Left renal pelvis (tissue), 4 donors: ENCODE measurements at regions not wholly inside any gene's neighbourhood (a gene's known extent, or its start where the extent isn't known, plus 50 kb on each side); places are given as distances from the start of the nearest gene placed in this dataset.
"Not testable (repeated sequence)": the region's sequence is repeated elsewhere in the genome, so short reads cannot be mapped to it uniquely, and the experiment has no call there.

ENCODE experiments used
- DNase-seq, 4 donors: peaks; one replicate each; pipeline ENCODE4 v3.0.0-alpha.2; 2013; ENCODE audit warnings: low read depth in 4 of 4, low spot score in 3 of 4

- no peak for DNase-seq
These were observed 52.2 kb upstream of the MKI67 start for GRCh38 chr10:128178302-128178958.

- DNase-seq, result no peak
These were observed 54.6 kb upstream of the MKI67 start for GRCh38 chr10:128180843-128181242.

DNA sequence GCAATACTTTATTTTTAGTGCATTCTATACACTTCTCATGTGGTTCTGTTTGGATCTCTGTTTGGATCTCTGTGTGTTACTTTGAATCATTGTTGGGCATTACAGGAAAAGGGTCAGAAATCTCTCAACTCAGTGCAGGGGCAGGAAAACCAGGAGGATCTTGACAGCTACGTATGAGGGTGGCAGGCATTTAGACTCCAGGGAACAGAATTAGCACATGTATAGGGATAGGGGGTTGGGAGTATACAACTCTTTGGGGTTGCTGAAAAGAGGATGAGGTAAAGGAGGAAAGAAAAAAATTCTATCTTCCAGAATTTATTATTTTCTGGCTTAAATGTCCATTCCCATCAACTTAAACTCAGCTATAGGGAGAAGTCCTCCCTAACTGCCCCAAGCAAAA is 59.4 kb upstream of the MKI67 start:
- no peak for DNase-seq

DNA sequence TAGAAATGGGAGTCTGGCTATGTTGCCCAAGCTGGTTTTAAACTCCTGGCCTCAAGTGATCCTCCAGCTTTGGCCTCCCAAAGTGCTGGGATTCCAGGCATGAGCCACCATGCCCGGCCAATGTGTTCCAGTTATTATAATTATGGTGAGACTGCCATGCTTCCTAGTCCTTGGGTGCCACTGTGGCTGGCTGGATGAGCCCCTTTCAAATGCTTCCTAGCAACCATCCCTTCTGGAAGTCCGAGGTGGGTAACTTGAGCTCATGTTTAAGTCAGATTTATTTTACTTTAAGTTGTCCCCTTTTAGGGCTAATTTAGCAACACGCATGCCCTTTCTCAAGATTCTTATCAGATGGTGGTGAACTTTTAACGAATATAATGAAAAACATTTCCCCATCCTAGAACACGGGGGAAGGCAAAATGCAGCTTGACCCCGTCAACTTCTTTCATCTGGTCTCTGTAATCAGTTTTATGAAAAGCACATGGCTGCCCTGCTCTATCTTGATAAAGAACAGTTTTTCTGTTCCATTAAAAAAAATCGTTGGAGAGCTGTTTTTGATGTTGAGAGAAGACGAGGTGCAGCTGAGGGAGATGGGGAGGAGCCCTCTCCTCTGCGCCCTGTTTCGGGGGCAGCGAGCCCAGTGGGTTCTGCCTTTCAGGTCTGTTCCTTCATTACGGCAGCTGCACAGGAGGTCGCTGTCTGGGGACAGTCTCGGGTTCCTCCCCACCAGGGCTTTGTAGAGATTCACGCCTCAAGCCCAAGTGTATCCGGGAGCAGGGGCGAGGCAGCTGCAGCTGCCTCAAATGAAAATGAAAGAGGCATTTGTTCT is 61.0 kb upstream of the MKI67 start:
- no peak for DNase-seq

DNA sequence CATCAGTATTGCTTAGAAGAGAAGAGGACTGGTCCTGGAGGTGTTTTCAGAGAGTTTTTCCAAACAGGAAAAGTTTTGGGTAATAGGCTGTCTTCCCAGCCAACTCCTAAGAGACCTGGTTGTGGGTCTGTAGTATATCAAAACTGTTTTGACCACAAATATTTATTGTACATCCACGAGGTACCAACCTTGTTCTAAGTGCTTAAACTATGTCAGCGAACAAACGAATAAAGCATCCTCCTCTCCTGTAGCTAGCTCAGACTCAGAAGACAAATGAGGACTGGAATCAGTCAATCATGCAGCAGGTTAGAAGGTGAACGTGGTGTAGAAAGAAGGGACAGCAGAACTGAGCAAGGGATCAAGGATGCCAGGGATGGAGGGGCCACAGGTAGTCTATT is 61.6 kb upstream of the MKI67 start:
- DNase-seq, result no peak

GRCh38 chr10:128189176-128189575 is 63.0 kb upstream of the MKI67 start:
- no peak for DNase-seq

- no peak for DNase-seq
These were observed 65.6 kb upstream of the MKI67 start for GRCh38 chr10:128191847-128192246.

- DNase-seq, result not testable (repeated sequence)
These were observed 75.6 kb upstream of the MKI67 start for GRCh38 chr10:128201826-128202225.

GRCh38 chr10:128203028-128203427 is 76.8 kb upstream of the MKI67 start:
- DNase-seq, result no peak

GRCh38 chr10:128205591-128205990 is 79.4 kb upstream of the MKI67 start:
- not testable (repeated sequence) for DNase-seq

- DNase-seq, result no peak
These were observed 80.5 kb upstream of the MKI67 start for GRCh38 chr10:128206676-128207075.

DNA sequence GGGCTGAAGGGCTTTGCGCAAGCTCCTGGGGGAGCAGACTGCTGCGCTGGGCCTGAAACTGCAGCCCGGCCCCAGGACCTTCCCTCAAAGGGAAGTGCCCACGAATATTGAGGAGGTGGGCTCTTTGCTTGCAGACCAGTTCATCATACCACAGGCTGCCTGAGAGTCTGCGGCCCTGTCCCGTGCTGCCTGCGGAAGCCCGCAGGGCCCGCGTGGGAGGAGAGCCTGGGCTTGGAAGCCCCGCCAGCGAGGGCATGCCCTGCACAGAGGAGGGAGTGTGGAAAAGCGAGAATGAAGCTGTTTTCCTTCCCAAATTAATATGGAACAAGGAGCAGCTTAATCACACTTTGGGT is 83.6 kb upstream of the MKI67 start:
- DNase-seq, result no peak

DNA sequence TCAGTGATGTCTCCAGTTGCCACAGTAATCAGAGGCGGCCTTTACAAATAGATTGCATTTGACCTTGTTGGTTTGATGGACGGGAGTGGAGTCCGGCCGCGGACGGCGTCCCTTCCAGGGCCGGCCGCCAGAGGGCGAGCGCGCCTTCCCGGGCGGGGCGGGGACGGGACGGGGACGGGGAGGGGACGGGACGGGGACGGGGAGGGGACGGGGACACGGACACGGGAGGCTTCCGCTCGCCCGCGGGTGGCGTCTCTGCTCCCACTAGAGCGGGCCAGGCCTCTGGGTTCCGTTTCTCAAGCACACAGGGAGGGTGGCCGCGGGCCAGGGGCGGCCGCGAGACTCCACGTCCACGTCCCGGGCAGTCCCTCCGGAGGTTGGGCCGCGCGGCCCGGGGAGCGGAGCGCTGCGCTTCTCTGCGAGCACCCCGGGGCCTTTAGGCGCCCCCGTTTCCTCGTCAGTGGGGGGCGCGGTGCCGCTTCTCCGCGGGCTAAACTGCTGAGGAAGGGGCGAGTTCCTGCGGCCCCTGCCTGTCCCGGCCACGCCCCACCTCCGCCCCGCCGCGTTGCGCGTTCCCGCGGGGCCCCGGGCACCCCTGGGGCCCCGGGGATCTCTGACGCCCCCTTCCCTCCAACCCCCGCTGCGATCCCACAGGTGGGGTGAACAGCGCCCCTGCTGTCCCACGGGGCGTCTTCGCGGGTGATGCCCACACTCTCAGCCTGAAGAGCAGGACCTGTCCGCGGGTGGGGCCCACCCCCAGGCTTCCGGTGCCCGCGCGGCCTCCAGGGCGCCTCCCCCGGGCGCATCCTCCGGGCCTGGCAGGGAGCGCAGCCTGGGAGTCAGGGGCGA is 84.2 kb upstream of the MKI67 start:
- peak in 2 of 4 donors; percentile 27 to 46 for DNase-seq

- DNase-seq, result no peak
These were observed 84.9 kb upstream of the MKI67 start for GRCh38 chr10:128211064-128211504.

GRCh38 chr10:128211953-128212727 is 85.9 kb upstream of the MKI67 start:
- DNase-seq, result peak; percentile 38 to 64 (median 62)

DNA sequence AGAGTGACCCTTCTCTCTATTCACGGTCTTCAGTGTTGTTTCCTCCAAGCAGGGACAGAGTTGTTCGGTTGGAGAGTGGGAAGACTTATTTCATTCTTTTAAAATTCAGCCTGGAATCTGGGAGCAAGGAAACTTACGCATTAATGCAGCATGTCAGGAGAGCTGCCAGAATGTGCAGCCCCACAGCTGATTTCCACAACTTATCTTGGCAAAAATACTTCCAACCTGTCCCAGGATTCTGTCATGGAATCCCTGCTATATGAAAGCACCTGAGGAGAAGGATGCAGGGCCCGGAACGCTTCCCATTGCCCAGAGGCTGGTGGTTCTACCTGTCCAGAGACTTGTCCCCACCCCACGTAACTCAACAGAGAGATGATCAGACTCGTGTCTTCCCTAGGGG is 86.9 kb upstream of the MKI67 start:
- no peak for DNase-seq

DNA sequence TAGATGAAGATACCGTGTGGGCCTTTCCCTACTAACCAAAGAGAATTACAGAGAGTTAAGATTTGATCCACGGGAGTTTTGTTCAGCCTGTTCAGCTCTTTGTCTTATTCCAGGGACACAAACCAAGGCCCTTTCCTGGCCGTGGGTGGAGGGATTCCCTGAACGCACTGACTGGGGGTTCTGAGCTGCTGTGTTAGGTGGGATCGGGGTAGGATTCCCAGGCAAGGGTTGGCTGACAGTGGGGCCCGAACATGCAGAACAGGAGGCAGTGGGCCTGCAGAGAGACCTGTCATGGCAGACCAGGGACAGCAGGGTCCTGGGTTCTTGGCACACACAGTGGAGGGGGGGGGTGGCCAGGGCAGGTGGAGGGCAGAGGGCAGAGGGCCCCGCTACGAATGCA is 89.5 kb upstream of the MKI67 start:
- no peak for DNase-seq

DNA sequence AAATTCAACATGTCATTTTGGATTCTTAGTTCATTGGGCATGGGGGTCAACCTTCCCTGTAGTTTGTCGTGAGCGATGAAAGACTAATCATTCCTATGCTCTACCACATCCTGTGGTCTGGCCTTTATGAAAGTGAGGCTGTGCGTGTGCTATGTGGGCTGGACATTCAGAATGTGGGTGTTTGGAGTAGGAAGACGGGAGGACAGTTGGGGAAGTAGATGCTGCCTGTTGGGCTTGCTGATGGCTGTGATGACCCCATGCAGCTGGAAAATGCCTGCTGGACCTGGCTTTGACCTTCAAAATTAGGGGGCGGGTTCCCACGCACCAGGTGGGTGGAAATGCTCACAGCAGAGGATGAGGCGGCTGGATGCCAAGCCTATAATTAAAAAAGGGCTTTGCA is 90.9 kb upstream of the MKI67 start:
- DNase-seq, result no peak

GRCh38 chr10:128218161-128218560 is 91.9 kb upstream of the MKI67 start:
- no peak for DNase-seq

DNA sequence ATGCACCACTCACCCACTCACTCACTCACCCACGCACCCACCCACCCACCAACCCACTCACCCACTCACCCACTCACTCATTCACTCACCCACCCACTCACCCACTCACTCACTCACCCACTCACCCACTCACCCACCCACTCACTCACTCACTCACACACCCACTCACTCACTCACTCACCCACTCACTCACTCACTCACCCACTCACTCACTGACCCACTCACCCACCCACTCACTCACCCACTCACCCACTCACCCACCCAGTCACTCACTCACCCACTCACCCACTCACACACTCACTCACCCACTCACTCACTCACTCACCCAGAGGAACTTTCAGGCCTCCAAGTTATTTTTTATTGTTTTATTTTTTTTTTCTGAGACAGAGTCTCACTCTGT is 93.1 kb upstream of the MKI67 start:
- no peak for DNase-seq

DNA sequence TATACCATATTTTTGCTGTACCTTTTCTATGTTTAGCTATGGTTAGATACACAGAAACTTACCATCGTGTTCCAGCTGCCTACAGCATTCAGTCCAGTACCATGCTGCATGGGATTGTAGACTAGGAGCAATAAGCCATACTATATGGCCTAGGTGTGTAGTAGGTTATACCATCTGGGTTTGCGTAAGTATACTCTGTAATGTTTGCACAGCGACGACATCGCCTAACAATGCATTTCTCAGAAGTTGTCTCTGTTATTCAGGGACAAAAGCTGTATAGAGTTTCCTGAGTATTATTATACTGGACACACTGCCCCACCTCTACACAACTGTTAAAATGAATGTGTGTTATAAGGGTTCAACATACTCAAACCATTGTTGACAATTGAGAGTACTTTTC is 93.8 kb upstream of the MKI67 start:
- DNase-seq, result no peak
